Panc1 (cell line): ENCODE measurements at regions not wholly inside any gene's neighbourhood (a gene's known extent, or its start where the extent isn't known, plus 50 kb on each side); places are given as distances from the start of the nearest gene placed in this dataset.

Source experiments
- POLR2AphosphoS5 ChIP-seq: IDR thresholded peaks from 2 replicates; pipeline ENCODE4 v1.6.1; 2012; ENCODE audit warnings: mild to moderate bottlenecking, low read depth, low read length, moderate library complexity
- SIN3A ChIP-seq: IDR thresholded peaks from 2 replicates; pipeline ENCODE4 v1.6.1; 2012; ENCODE audit warnings: low read depth, mild to moderate bottlenecking, low read length, moderate library complexity, borderline replicate concordance; ENCODE audit not compliant: insufficient read depth
- TF ChIP-seq, protein P1 (sequence below): fragments of 450-650 bp; IDR thresholded peaks from 2 replicates; pipeline ENCODE4 v1.5.1; 2017; ENCODE audit warnings: mild to moderate bottlenecking
- TF ChIP-seq, protein P2 (sequence below), 2 experiments: IDR thresholded peaks; 2 replicates each; pipeline ENCODE4 v1.6.1; 2011 to 2012; ENCODE audit warnings: low read depth in 2 of 2, control low read depth in 1 of 2, low read length in 1 of 2, mild to moderate bottlenecking in 1 of 2, moderate library complexity in 1 of 2; ENCODE audit not compliant: insufficient read depth in 1 of 2

DNA sequence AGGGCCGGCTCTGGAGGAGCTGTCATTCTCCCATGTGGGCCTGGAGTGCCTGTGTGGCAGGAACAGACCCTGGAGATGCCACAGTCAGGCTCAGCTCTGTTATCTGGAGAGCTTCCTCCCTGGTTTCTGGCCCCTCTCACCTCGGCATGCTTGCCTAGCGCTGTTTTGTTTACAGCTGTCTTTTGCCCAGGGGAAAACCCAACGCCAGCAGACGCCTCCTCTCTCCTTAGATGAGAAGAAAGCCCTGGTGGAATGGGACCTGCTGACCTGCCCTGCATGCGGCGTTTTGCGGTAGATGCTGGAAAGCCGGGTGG is 104.9 kb downstream of the CRYAA start:
- TF ChIP-seq, protein P1, sequence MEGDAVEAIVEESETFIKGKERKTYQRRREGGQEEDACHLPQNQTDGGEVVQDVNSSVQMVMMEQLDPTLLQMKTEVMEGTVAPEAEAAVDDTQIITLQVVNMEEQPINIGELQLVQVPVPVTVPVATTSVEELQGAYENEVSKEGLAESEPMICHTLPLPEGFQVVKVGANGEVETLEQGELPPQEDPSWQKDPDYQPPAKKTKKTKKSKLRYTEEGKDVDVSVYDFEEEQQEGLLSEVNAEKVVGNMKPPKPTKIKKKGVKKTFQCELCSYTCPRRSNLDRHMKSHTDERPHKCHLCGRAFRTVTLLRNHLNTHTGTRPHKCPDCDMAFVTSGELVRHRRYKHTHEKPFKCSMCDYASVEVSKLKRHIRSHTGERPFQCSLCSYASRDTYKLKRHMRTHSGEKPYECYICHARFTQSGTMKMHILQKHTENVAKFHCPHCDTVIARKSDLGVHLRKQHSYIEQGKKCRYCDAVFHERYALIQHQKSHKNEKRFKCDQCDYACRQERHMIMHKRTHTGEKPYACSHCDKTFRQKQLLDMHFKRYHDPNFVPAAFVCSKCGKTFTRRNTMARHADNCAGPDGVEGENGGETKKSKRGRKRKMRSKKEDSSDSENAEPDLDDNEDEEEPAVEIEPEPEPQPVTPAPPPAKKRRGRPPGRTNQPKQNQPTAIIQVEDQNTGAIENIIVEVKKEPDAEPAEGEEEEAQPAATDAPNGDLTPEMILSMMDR = no peak
- TF ChIP-seq, protein P2, sequence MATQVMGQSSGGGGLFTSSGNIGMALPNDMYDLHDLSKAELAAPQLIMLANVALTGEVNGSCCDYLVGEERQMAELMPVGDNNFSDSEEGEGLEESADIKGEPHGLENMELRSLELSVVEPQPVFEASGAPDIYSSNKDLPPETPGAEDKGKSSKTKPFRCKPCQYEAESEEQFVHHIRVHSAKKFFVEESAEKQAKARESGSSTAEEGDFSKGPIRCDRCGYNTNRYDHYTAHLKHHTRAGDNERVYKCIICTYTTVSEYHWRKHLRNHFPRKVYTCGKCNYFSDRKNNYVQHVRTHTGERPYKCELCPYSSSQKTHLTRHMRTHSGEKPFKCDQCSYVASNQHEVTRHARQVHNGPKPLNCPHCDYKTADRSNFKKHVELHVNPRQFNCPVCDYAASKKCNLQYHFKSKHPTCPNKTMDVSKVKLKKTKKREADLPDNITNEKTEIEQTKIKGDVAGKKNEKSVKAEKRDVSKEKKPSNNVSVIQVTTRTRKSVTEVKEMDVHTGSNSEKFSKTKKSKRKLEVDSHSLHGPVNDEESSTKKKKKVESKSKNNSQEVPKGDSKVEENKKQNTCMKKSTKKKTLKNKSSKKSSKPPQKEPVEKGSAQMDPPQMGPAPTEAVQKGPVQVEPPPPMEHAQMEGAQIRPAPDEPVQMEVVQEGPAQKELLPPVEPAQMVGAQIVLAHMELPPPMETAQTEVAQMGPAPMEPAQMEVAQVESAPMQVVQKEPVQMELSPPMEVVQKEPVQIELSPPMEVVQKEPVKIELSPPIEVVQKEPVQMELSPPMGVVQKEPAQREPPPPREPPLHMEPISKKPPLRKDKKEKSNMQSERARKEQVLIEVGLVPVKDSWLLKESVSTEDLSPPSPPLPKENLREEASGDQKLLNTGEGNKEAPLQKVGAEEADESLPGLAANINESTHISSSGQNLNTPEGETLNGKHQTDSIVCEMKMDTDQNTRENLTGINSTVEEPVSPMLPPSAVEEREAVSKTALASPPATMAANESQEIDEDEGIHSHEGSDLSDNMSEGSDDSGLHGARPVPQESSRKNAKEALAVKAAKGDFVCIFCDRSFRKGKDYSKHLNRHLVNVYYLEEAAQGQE (IDR thresholded peaks at IDR 0.05; ENCODE audit: insufficient read depth in 1 of 2, low read depth in 2 of 2, low read length in 1 of 2) = no peak
- TF ChIP-seq POLR2AphosphoS5 (no peak), SIN3A (no peak)
